OCI-LY7 (cell line): ENCODE measurements at regions not wholly inside any gene's neighbourhood (a gene's known extent, or its start where the extent isn't known, plus 50 kb on each side); places are given as distances from the start of the nearest gene placed in this dataset.

Experiments
- BruUV-seq: library from RNA; stranded (reverse); fragments of 400-500 nt; replicated peaks from 2 replicates; lab custom pipeline; 2021; lab: Mats Ljungman, UMichigan
- CTCF ChIA-PET: fragments of 300-600 bp; sonication (Branson Sonifier 250); formaldehyde crosslinking; loops from one replicate; lab custom pipeline; 2022; ENCODE audit warnings: antibody characterized with exemption; ENCODE audit not compliant: unreplicated experiment; lab: Charles Lee
- POLR2A ChIA-PET: fragments of 300-600 bp; sonication (Branson Sonifier 250); formaldehyde crosslinking; loops from one replicate; lab custom pipeline; 2022; ENCODE audit warnings: antibody characterized with exemption; lab: Charles Lee
- DNase-seq: peaks from one replicate; pipeline ENCODE4 v3.0.0-alpha.2; 2015; ENCODE audit warnings: low spot score
- H2AFZ ChIP-seq: fragments of 200-600 bp; sonication (generic), shearing (Covaris generic); 2 replicates; pipeline ENCODE4 v1.6.1; 2014; ENCODE audit warnings: mild to moderate bottlenecking, antibody characterized with exemption, low read length, moderate library complexity
- H3K27ac ChIP-seq: fragments of 200-600 bp; sonication (generic); 2 replicates; pipeline ENCODE4 v1.5.1; 2014; ENCODE audit warnings: mixed run types, low read depth, mild to moderate bottlenecking, moderate library complexity, low read length, inconsistent platforms; ENCODE audit not compliant: poor library complexity, severe bottlenecking
- H3K36me3 ChIP-seq: fragments of 200-600 bp; sonication (generic); 2 replicates; pipeline ENCODE4 v1.6.1; 2014; ENCODE audit warnings: mild to moderate bottlenecking, antibody characterized with exemption, low read length, moderate library complexity, mixed read lengths; ENCODE audit not compliant: insufficient read depth
- H3K4me1 ChIP-seq: fragments of 200-600 bp; sonication (generic); 2 replicates; pipeline ENCODE4 v1.5.1; 2014; ENCODE audit warnings: mild to moderate bottlenecking, low read length; ENCODE audit not compliant: insufficient read depth, poor library complexity, severe bottlenecking
- H3K4me2 ChIP-seq: fragments of 200-600 bp; sonication (generic); 2 replicates; pipeline ENCODE4 v1.6.1; 2014; ENCODE audit warnings: mild to moderate bottlenecking, low read length
- H3K4me3 ChIP-seq: fragments of 200-600 bp; sonication (generic); 2 replicates; pipeline ENCODE4 v1.5.1; 2014; ENCODE audit warnings: mild to moderate bottlenecking, low read depth, low read length; ENCODE audit not compliant: poor library complexity, severe bottlenecking
- H3K79me2 ChIP-seq: fragments of 200-600 bp; sonication (generic); 2 replicates; pipeline ENCODE4 v1.6.1; 2016; ENCODE audit warnings: low read depth, mild to moderate bottlenecking, low read length, moderate library complexity, mixed read lengths; ENCODE audit not compliant: insufficient read depth
- H3K9me2 ChIP-seq: fragments of 200-600 bp; sonication (generic); 2 replicates; pipeline ENCODE4 v1.6.1; 2016; ENCODE audit warnings: mild to moderate bottlenecking, low read length, mixed read lengths; ENCODE audit not compliant: insufficient read depth
- H3K9me3 ChIP-seq: fragments of 200-600 bp; sonication (generic); 2 replicates; pipeline ENCODE4 v1.6.1; 2014; ENCODE audit warnings: mild to moderate bottlenecking, mixed run types, low read length, mixed read lengths
- H4K20me1 ChIP-seq: fragments of 200-600 bp; sonication (generic); 2 replicates; pipeline ENCODE4 v1.6.1; 2014; ENCODE audit warnings: mild to moderate bottlenecking, antibody characterized with exemption, low read length, moderate library complexity, mixed read lengths; ENCODE audit not compliant: insufficient read depth
- CTCF ChIP-seq: fragments of 200-600 bp; sonication (generic); conservative IDR thresholded peaks from 2 replicates; pipeline ENCODE4 v1.5.1; 2014; ENCODE audit warnings: mild to moderate bottlenecking, antibody characterized with exemption, low read length, moderate library complexity, mixed read lengths
- EZH2phosphoT487 ChIP-seq: fragments of 200-600 bp; sonication (generic); IDR thresholded peaks from 2 replicates; pipeline ENCODE4 v1.6.1; 2018; ENCODE audit warnings: low read depth, borderline replicate concordance, mild to moderate bottlenecking, mixed run types, antibody characterized with exemption, low read length, moderate library complexity, mixed read lengths
- intact Hi-C: fragments of 100-400 bp; cut with micrococcal nuclease; formaldehyde crosslinking; loops from one replicate; pipeline ENCODE4 v1.10.0; 2022; ENCODE audit not compliant: unreplicated experiment

DNA sequence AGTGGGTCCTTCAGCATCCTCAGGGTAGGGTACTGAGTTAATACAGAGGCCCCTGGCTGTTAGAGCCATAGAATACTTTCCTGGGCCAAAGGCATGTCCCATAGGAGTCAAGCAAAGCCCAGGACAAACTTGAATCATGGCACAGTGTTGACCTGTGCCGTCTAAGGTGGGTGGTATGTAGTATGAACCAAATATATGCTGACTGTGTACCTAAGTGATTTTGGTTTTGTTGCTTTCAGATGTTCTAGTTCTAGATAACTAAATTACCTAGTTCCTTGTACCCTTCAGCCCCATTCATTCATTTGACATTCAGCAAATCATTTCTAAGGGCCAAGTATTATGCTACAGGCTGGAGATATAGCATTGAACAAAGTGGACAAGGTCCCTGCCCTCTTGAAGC is 61.3 kb upstream of the GPRC5B start:
- no TSS peak for BruUV-seq
- Histone ChIP-seq H3K4me2 (no peak overlapping the region), H3K9me3 (no peaks in the 10 kb centered on the region), H4K20me1 (no peaks in the 10 kb centered on the region), H2AFZ (no peak overlapping the region), H3K4me3 (no peak overlapping the region), H3K27ac (no peak overlapping the region), H3K4me1 (no peaks in the 10 kb centered on the region), H3K36me3 (no peaks in the 10 kb centered on the region), H3K79me2 (no peaks in the 10 kb centered on the region), H3K9me2 (no peaks in the 10 kb centered on the region)
- ChIA-PET POLR2A (interaction anchor here (0.7 to 1.0 kb wide), 2 partner anchors 27 to 304 kb away, joined by 3 read pairs; no protein-coding TSS in a partner anchor), CTCF (no interaction called here)
- DNase-seq, result no peak
- intact Hi-C loops, result no loop called here
- TF ChIP-seq EZH2phosphoT487, result no peak

DNA sequence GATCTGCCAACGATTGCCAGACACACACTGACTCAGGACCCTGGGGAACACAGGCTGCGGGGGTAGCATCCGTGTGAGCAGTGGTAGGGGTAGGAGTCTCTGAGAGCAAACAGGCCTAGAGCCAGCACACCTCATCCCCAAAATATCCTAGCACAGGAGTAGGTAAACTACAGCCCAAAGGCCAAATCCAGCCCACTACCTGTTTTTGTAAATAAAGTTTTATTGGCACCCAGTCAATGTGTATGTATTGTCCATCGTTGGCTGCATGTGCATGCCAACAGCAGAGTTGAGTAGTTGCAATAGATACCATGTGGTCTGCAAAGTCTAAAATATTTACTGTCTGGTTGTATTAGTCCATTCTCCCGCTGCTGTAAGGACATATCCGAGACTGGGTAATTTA is 55.5 kb upstream of the GPRC5B start:
- Histone ChIP-seq H3K36me3 (no peaks in the 10 kb centered on the region), H3K27ac (no peak overlapping the region), H3K79me2 (no peaks in the 10 kb centered on the region), H3K9me3 (no peaks in the 10 kb centered on the region), H3K9me2 (no peaks in the 10 kb centered on the region), H3K4me3 (no peak overlapping the region), H3K4me2 (no peak overlapping the region), H2AFZ (no peak overlapping the region), H3K4me1 (no peaks in the 10 kb centered on the region), H4K20me1 (no peaks in the 10 kb centered on the region)
- TF ChIP-seq CTCF, result no peak
- BruUV-seq, result no TSS peak
- DNase-seq, result no peak
- CTCF ChIA-PET, result no interaction called here
- intact Hi-C loops, result no loop called here
- POLR2A ChIA-PET, result no interaction called here

DNA sequence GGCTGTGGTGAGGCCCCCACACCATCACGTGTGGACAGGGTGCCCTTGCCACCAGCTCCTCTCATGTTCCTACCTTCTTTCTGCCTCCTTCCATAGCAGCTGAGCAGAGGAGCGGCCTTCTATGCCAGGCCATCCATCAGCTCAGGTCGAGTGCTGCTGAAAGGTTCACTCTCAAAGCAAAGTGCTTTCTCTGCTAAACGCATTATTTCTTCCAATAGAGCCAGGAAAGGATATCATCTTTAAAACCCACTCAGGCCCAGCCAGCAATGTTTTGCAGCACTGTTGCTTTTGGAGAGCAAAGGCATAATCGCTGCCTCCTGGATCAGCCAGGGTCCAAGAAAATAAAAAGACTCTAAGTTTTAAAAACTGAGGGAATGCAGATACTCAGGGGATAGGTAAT is 54.9 kb upstream of the GPRC5B start:
- H3K27ac ChIP-seq, result no peak overlapping the region
- H3K9me3 ChIP-seq, result no peaks in the 10 kb centered on the region
- H2AFZ ChIP-seq, result no peak overlapping the region
- no peak for TF ChIP-seq CTCF
- no peak for TF ChIP-seq EZH2phosphoT487
- no peak overlapping the region for H3K4me2 ChIP-seq
- H3K79me2 ChIP-seq, result no peaks in the 10 kb centered on the region
- BruUV-seq, result no TSS peak
- H3K4me3 ChIP-seq, result no peak overlapping the region
- no peak for DNase-seq
- ChIA-PET CTCF (no interaction called here), POLR2A (no interaction called here)
- H4K20me1 ChIP-seq, result no peaks in the 10 kb centered on the region
- H3K4me1 ChIP-seq, result no peaks in the 10 kb centered on the region
- no peaks in the 10 kb centered on the region for H3K36me3 ChIP-seq
- no peaks in the 10 kb centered on the region for H3K9me2 ChIP-seq
- intact Hi-C loops, result no loop called here
